ENCODE measurements at regions not wholly inside any gene's neighbourhood (a gene's known extent, or its start where the extent isn't known, plus 50 kb on each side); places are given as distances from the start of the nearest gene placed in this dataset.

- no peak for TF ChIP-seq CTCF (IDR thresholded peaks at IDR 0.05)
- no peak for TF ChIP-seq POLR2A (IDR thresholded peaks at IDR 0.05)
Observed at GRCh38 chr3:34277110-34277509, 478.7 kb downstream of the PDCD6IP start.

Measured in Peyer's patch (tissue), 4 donors.